ENCODE measurements at regions not wholly inside any gene's neighbourhood (a gene's known extent, or its start where the extent isn't known, plus 50 kb on each side); places are given as distances from the start of the nearest gene placed in this dataset.

- no peak for TF ChIP-seq CTCF (conservative IDR thresholded peaks at IDR 0.05)
- TF ChIP-seq ZFX (IDR thresholded peaks at IDR 0.05), result no peak
Observed at GRCh38 chr13:65889368-65889767, 1340.8 kb downstream of the PCDH9 start.

Data from C4-2B (cell line).